Bronchial epithelial cell (primary cell): ENCODE measurements at regions not wholly inside any gene's neighbourhood (a gene's known extent, or its start where the extent isn't known, plus 50 kb on each side); places are given as distances from the start of the nearest gene placed in this dataset.

Experiments
- DNase-seq: peaks from one replicate; pipeline ENCODE4 v3.0.0-alpha.2; 2010; ENCODE audit warnings: low read depth
- FAIRE-seq: peaks from 2 replicates; lab custom pipeline; 2011; peaks lifted over from hg19 to GRCh38; lab: Jason Lieb, UNC
- H3K27me3 ChIP-seq: 2 replicates; pipeline ENCODE4 v1.5.1; 2011; ENCODE audit warnings: low read length; ENCODE audit not compliant: control insufficient read depth, insufficient read depth
- H3K36me3 ChIP-seq: 2 replicates; pipeline ENCODE4 v1.5.1; 2011; ENCODE audit warnings: low read length; ENCODE audit not compliant: control insufficient read depth, insufficient read depth
- H3K4me3 ChIP-seq: 2 replicates; pipeline ENCODE4 v1.5.1; 2011; ENCODE audit warnings: mild to moderate bottlenecking, low read depth, low read length, control low read depth
- CTCF ChIP-seq: IDR thresholded peaks from 2 replicates; pipeline ENCODE4 v1.5.1; 2011; ENCODE audit warnings: mild to moderate bottlenecking, moderate library complexity, low read length, control low read depth, inconsistent platforms; ENCODE audit not compliant: insufficient read depth, severe bottlenecking

GRCh38 chr15:39204031-39204430 lies 376.8 kb upstream of the THBS1 start:
- DNase-seq (peak; percentile 68), FAIRE-seq (no peak)
- H3K36me3 ChIP-seq: no peaks in the 10 kb centered on the region
- H3K27me3 ChIP-seq: no peaks in the 10 kb centered on the region
- no peak overlapping the region for H3K4me3 ChIP-seq
- TF ChIP-seq CTCF: no peak

- DNase-seq (peak; percentile 50), FAIRE-seq (no peak)
- Histone ChIP-seq H3K4me3 (no peak overlapping the region), H3K27me3 (no peaks in the 10 kb centered on the region), H3K36me3 (no peaks in the 10 kb centered on the region)
- no peak for TF ChIP-seq CTCF
Measured at GRCh38 chr15:39205081-39205480, 375.8 kb upstream of the THBS1 start.

- no peaks in the 10 kb centered on the region for H3K36me3 ChIP-seq
- no peak for TF ChIP-seq CTCF
- peak; percentile 89 for DNase-seq
Measured at GRCh38 chr15:39205506-39206371, 375.1 kb upstream of the THBS1 start.

GRCh38 chr15:39207532-39208115 lies 373.3 kb upstream of the THBS1 start:
- H3K27me3 ChIP-seq: no peaks in the 10 kb centered on the region
- no peaks in the 10 kb centered on the region for H3K36me3 ChIP-seq
- TF ChIP-seq CTCF: no peak
- DNase-seq: no peak
- H3K4me3 ChIP-seq: no peak overlapping the region
- no peak for FAIRE-seq

More at GRCh38 chr15:39205506-39206371, 375.1 kb upstream of the THBS1 start:
- Histone ChIP-seq H3K4me3 (no peak overlapping the region), H3K27me3 (no peaks in the 10 kb centered on the region)
- no peak for FAIRE-seq

GRCh38 chr15:39208187-39208586 lies 372.7 kb upstream of the THBS1 start:
- Histone ChIP-seq H3K27me3 (no peaks in the 10 kb centered on the region), H3K4me3 (no peak overlapping the region), H3K36me3 (no peaks in the 10 kb centered on the region)
- TF ChIP-seq CTCF: no peak
- FAIRE-seq (no peak), DNase-seq (no peak)
